ENCODE measurements at regions not wholly inside any gene's neighbourhood (a gene's known extent, or its start where the extent isn't known, plus 50 kb on each side); places are given as distances from the start of the nearest gene placed in this dataset.

- TF ChIP-seq CTCF (IDR thresholded peaks at IDR 0.05) (no peak), POLR2A (IDR thresholded peaks at IDR 0.05) (no peak)
Observed at GRCh38 chr6:12439296-12439695, 149.1 kb downstream of the EDN1 start.

Data from testis (tissue), 2 donors.